Ovary (tissue), 3 donors: ENCODE measurements at regions not wholly inside any gene's neighbourhood (a gene's known extent, or its start where the extent isn't known, plus 50 kb on each side); places are given as distances from the start of the nearest gene placed in this dataset.

ENCODE experiments used
- EP300 ChIP-seq: sonication (generic); formaldehyde crosslinking; IDR thresholded peaks from one replicate; pipeline ENCODE4 v1.6.1; 2017; ENCODE audit warnings: antibody characterized with exemption
- POLR2A ChIP-seq: fragments of 450-650 bp; IDR thresholded peaks from one replicate; pipeline ENCODE4 v1.6.1; 2017; ENCODE audit warnings: antibody characterized with exemption, mild to moderate bottlenecking, moderate library complexity
- TF ChIP-seq, protein P1 (sequence below), 3 donors: fragments of 450-650 bp in 2 of 3; fragments of 200-600 bp in 1 of 3; IDR thresholded peaks; one replicate each; pipeline versions ENCODE4 v1.5.1 to v1.8.0; 2016 to 2022; ENCODE audit warnings: antibody characterized with exemption in 3 of 3, mild to moderate bottlenecking in 1 of 3
- donor health status: DM: no; HTN: no; CAD: no.

DNA sequence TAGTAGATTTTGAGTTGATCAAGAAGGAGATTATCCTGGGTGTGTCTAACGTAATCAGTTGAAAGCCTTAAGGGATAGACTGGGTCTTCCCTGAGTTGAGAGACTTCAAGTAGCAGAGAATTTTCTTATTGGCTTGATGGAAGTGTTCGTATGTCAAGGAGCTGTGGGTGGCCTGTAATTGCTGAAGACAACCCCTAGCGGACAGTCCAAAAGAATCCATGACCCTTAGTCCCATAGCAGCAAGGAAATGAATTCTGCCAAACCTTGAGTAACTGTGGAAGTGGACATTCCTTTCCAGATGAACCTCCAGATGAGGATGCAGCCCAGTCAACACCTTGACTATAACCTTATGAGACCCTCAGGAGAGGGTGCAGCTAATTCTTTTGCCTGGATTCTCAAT, 786.3 kb downstream of the SOCS6 start:
- TF ChIP-seq, protein P1, sequence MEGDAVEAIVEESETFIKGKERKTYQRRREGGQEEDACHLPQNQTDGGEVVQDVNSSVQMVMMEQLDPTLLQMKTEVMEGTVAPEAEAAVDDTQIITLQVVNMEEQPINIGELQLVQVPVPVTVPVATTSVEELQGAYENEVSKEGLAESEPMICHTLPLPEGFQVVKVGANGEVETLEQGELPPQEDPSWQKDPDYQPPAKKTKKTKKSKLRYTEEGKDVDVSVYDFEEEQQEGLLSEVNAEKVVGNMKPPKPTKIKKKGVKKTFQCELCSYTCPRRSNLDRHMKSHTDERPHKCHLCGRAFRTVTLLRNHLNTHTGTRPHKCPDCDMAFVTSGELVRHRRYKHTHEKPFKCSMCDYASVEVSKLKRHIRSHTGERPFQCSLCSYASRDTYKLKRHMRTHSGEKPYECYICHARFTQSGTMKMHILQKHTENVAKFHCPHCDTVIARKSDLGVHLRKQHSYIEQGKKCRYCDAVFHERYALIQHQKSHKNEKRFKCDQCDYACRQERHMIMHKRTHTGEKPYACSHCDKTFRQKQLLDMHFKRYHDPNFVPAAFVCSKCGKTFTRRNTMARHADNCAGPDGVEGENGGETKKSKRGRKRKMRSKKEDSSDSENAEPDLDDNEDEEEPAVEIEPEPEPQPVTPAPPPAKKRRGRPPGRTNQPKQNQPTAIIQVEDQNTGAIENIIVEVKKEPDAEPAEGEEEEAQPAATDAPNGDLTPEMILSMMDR (IDR thresholded peaks at IDR 0.05) = no peak
- no peak for TF ChIP-seq POLR2A
- no peak for TF ChIP-seq EP300
